ENCODE measurements at regions not wholly inside any gene's neighbourhood (a gene's known extent, or its start where the extent isn't known, plus 50 kb on each side); places are given as distances from the start of the nearest gene placed in this dataset.
A peak's percentile ranks its signal among the peaks of the same experiment; 100 is the strongest.

GRCh38 chr5:109986726-109987125 lies 297.0 kb downstream of the MAN2A1 start:
- WGBS (ENCODE audit: low lambda C conversion rate, missing lambda C conversion rate): 88% methylated on average over 2 of the region's 2 CpGs
- Histone ChIP-seq H3K4me1 (ENCODE audit: insufficient read depth) (peaks cover 20% of the 10 kb centered on the region), H3K36me3 (replicated peaks; ENCODE audit: insufficient read depth, low read depth) (no peaks in the 10 kb centered on the region)

GRCh38 chr5:109987355-109987754 lies 297.6 kb downstream of the MAN2A1 start:
- H3K9me2 ChIP-seq (replicated peaks; ENCODE audit: insufficient read depth): no peaks in the 10 kb centered on the region
- H3K4me2 ChIP-seq: no peak overlapping the region
- TF ChIP-seq EZH2phosphoT487 (IDR thresholded peaks at IDR 0.05; ENCODE audit: low read depth, severe bottlenecking, unreplicated experiment): no peak
- TF ChIP-seq EZH2 (IDR thresholded peaks at IDR 0.05; ENCODE audit: borderline replicate concordance): no peak
- TF ChIP-seq CTCF (IDR thresholded peaks at IDR 0.05; ENCODE audit: poor library complexity): no peak
- H3K4me1 ChIP-seq (ENCODE audit: insufficient read depth): peaks cover 21% of the 10 kb centered on the region
- H3K36me3 ChIP-seq (replicated peaks; ENCODE audit: insufficient read depth, low read depth): no peaks in the 10 kb centered on the region
- 0% methylated on average over 1 of the region's 1 CpG for WGBS (ENCODE audit: low lambda C conversion rate, missing lambda C conversion rate)
- H2AFZ ChIP-seq: no peak overlapping the region
- no peak for DNase-seq (ENCODE audit: low spot score)
- H3K4me3 ChIP-seq: no peak overlapping the region
- peaks cover 4% of the 10 kb centered on the region for H3K9me3 ChIP-seq (ENCODE audit: low read depth)
- H4K20me1 ChIP-seq (ENCODE audit: insufficient read depth, poor library complexity, severe bottlenecking): no peaks in the 10 kb centered on the region
- no peaks in the 10 kb centered on the region for H3K27me3 ChIP-seq
- H3K27ac ChIP-seq: peak overlapping the region; percentile 68
- H3K79me2 ChIP-seq: no peaks in the 10 kb centered on the region

More at GRCh38 chr5:109986726-109987125, 297.0 kb downstream of the MAN2A1 start:
- Histone ChIP-seq H3K4me2 (no peak overlapping the region), H3K79me2 (no peaks in the 10 kb centered on the region), H3K27ac (no peak overlapping the region), H3K4me3 (no peak overlapping the region), H3K9me3 (ENCODE audit: low read depth) (peaks cover 4% of the 10 kb centered on the region), H4K20me1 (ENCODE audit: insufficient read depth, poor library complexity, severe bottlenecking) (no peaks in the 10 kb centered on the region), H3K9me2 (replicated peaks; ENCODE audit: insufficient read depth) (no peaks in the 10 kb centered on the region), H3K27me3 (no peaks in the 10 kb centered on the region), H2AFZ (no peak overlapping the region)
- DNase-seq (ENCODE audit: low spot score): no peak
- TF ChIP-seq EZH2 (IDR thresholded peaks at IDR 0.05; ENCODE audit: borderline replicate concordance) (no peak), CTCF (IDR thresholded peaks at IDR 0.05; ENCODE audit: poor library complexity) (no peak), EZH2phosphoT487 (IDR thresholded peaks at IDR 0.05; ENCODE audit: low read depth, severe bottlenecking, unreplicated experiment) (no peak)

- TF ChIP-seq EZH2phosphoT487 (IDR thresholded peaks at IDR 0.05; ENCODE audit: low read depth, severe bottlenecking, unreplicated experiment) (no peak), CTCF (IDR thresholded peaks at IDR 0.05; ENCODE audit: poor library complexity) (no peak), EZH2 (IDR thresholded peaks at IDR 0.05; ENCODE audit: borderline replicate concordance) (no peak)
- no peak overlapping the region for H3K4me2 ChIP-seq
- H3K79me2 ChIP-seq: no peaks in the 10 kb centered on the region
- DNase-seq (ENCODE audit: low spot score): no peak
- H3K9me3 ChIP-seq (ENCODE audit: low read depth): peaks cover 4% of the 10 kb centered on the region
- no peaks in the 10 kb centered on the region for H4K20me1 ChIP-seq (ENCODE audit: insufficient read depth, poor library complexity, severe bottlenecking)
- WGBS (ENCODE audit: low lambda C conversion rate, missing lambda C conversion rate): 52% methylated on average over 2 of the region's 2 CpGs
- H2AFZ ChIP-seq: peak overlapping the region; percentile 24
- H3K4me1 ChIP-seq (ENCODE audit: insufficient read depth): peaks cover 21% of the 10 kb centered on the region
- H3K27me3 ChIP-seq: no peaks in the 10 kb centered on the region
- H3K36me3 ChIP-seq (replicated peaks; ENCODE audit: insufficient read depth, low read depth): no peaks in the 10 kb centered on the region
- H3K27ac ChIP-seq: peak overlapping the region; percentile 68
- H3K4me3 ChIP-seq: no peak overlapping the region
- H3K9me2 ChIP-seq (replicated peaks; ENCODE audit: insufficient read depth): no peaks in the 10 kb centered on the region
These were observed 298.2 kb downstream of the MAN2A1 start for GRCh38 chr5:109987970-109988369.

- Histone ChIP-seq H3K79me2 (no peaks in the 10 kb centered on the region), H3K27ac (peak overlapping the region; percentile 23), H3K27me3 (no peaks in the 10 kb centered on the region), H3K4me1 (ENCODE audit: insufficient read depth) (peaks cover 21% of the 10 kb centered on the region), H3K4me2 (peak overlapping the region; percentile 42), H3K9me2 (replicated peaks; ENCODE audit: insufficient read depth) (no peaks in the 10 kb centered on the region), H2AFZ (no peak overlapping the region), H4K20me1 (ENCODE audit: insufficient read depth, poor library complexity, severe bottlenecking) (no peaks in the 10 kb centered on the region), H3K4me3 (no peak overlapping the region), H3K36me3 (replicated peaks; ENCODE audit: insufficient read depth, low read depth) (no peaks in the 10 kb centered on the region), H3K9me3 (ENCODE audit: low read depth) (peaks cover 4% of the 10 kb centered on the region)
- 71% methylated on average over 7 of the region's 7 CpGs for WGBS (ENCODE audit: low lambda C conversion rate, missing lambda C conversion rate)
- DNase-seq (ENCODE audit: low spot score): no peak
- TF ChIP-seq CTCF (IDR thresholded peaks at IDR 0.05; ENCODE audit: poor library complexity): no peak
- no peak for TF ChIP-seq EZH2 (IDR thresholded peaks at IDR 0.05; ENCODE audit: borderline replicate concordance)
These were observed 299.4 kb downstream of the MAN2A1 start for GRCh38 chr5:109989161-109989560.

All from hepatocyte (in vitro differentiated cells).